ENCODE measurements at regions not wholly inside any gene's neighbourhood (a gene's known extent, or its start where the extent isn't known, plus 50 kb on each side); places are given as distances from the start of the nearest gene placed in this dataset.

DNA sequence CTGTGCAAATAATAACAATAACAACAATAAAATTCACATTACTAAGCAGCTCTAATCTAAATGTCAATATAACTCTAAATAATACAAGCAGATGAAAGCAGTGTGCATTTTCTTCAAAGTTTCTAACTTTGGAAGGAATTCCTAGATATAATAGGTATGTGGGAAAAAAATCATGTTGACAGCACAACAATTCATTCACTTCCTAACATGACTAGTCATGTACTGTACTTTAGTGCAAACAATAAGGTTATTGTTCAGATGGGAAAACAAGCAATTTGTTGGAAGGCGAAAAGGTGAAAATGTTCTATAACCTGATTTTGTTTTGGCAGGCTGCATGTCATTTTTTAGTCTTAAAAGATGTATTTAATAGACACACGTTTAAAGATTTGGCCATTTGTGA, 484.3 kb upstream of the JAG1 start:
- no TSS peak for BruUV-seq (replicated peaks)
- DNase-seq (ENCODE audit: low read depth, low spot score) (no peak), ATAC-seq (no peak)
- no peaks in the 10 kb centered on the region for H3K4me1 ChIP-seq (ENCODE audit: control insufficient read depth, insufficient read depth, low read length)
- H3K4me3 ChIP-seq (ENCODE audit: low read depth in 2 of 2, low read length in 2 of 2) = no peak overlapping the region
- H3K9me3 ChIP-seq (ENCODE audit: control insufficient read depth, insufficient read depth, low read depth, low read length) = no peaks in the 10 kb centered on the region
- TF ChIP-seq TCF7L2 (IDR thresholded peaks at IDR 0.05; ENCODE audit: low read depth, low read length) (no peak), SIN3A (IDR thresholded peaks at IDR 0.05; ENCODE audit: borderline replicate concordance, insufficient read depth, low read depth, low read length) (no peak), POLR2AphosphoS5 (IDR thresholded peaks at IDR 0.05; ENCODE audit: low read depth, low read length) (no peak)
- TF ChIP-seq, protein P1, sequence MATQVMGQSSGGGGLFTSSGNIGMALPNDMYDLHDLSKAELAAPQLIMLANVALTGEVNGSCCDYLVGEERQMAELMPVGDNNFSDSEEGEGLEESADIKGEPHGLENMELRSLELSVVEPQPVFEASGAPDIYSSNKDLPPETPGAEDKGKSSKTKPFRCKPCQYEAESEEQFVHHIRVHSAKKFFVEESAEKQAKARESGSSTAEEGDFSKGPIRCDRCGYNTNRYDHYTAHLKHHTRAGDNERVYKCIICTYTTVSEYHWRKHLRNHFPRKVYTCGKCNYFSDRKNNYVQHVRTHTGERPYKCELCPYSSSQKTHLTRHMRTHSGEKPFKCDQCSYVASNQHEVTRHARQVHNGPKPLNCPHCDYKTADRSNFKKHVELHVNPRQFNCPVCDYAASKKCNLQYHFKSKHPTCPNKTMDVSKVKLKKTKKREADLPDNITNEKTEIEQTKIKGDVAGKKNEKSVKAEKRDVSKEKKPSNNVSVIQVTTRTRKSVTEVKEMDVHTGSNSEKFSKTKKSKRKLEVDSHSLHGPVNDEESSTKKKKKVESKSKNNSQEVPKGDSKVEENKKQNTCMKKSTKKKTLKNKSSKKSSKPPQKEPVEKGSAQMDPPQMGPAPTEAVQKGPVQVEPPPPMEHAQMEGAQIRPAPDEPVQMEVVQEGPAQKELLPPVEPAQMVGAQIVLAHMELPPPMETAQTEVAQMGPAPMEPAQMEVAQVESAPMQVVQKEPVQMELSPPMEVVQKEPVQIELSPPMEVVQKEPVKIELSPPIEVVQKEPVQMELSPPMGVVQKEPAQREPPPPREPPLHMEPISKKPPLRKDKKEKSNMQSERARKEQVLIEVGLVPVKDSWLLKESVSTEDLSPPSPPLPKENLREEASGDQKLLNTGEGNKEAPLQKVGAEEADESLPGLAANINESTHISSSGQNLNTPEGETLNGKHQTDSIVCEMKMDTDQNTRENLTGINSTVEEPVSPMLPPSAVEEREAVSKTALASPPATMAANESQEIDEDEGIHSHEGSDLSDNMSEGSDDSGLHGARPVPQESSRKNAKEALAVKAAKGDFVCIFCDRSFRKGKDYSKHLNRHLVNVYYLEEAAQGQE (IDR thresholded peaks at IDR 0.05; ENCODE audit: insufficient read depth in 1 of 2, low read depth in 2 of 2, low read length in 1 of 2) = no peak
- TF ChIP-seq, protein P2, sequence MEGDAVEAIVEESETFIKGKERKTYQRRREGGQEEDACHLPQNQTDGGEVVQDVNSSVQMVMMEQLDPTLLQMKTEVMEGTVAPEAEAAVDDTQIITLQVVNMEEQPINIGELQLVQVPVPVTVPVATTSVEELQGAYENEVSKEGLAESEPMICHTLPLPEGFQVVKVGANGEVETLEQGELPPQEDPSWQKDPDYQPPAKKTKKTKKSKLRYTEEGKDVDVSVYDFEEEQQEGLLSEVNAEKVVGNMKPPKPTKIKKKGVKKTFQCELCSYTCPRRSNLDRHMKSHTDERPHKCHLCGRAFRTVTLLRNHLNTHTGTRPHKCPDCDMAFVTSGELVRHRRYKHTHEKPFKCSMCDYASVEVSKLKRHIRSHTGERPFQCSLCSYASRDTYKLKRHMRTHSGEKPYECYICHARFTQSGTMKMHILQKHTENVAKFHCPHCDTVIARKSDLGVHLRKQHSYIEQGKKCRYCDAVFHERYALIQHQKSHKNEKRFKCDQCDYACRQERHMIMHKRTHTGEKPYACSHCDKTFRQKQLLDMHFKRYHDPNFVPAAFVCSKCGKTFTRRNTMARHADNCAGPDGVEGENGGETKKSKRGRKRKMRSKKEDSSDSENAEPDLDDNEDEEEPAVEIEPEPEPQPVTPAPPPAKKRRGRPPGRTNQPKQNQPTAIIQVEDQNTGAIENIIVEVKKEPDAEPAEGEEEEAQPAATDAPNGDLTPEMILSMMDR (IDR thresholded peaks at IDR 0.05) = no peak
- no peaks in the 10 kb centered on the region for H3K27me3 ChIP-seq (ENCODE audit: control insufficient read depth, insufficient read depth, low read length)
- no peak overlapping the region for H3K27ac ChIP-seq (ENCODE audit: low read length)
- ChIA-PET CTCF (no interaction called here), POLR2A (no interaction called here)
- in situ Hi-C loops (cut with HindIII; ENCODE audit: low pct_unique_long_range_greater_than_20kb, low sequenced_read_pairs) (no loop called here), intact Hi-C loops (cut with micrococcal nuclease; ENCODE audit: unreplicated experiment) (no loop called here)
- H3K36me3 ChIP-seq (ENCODE audit: control insufficient read depth, insufficient read depth, low read length) = no peaks in the 10 kb centered on the region

DNA sequence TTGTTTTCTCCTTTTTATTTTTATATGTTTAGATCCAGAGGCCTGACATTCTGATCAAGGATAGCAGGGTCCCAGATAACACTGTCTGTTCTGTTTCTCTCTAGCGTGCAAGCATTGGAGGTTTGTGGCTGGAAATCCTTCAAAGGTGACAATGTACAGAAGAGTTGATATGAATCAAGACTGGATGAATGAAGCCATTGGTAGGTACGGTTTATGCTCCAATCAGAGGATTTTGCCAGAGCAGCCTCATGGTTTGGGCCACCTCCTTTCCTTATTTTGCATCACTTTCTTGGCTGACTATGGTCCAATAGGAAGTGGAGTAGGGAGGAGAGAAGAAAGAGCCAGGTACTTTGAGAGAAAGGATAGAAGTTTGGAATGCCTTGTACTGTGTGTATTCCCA, 484.8 kb upstream of the JAG1 start:
- intact Hi-C loops (cut with micrococcal nuclease; ENCODE audit: unreplicated experiment) (no loop called here), in situ Hi-C loops (cut with HindIII; ENCODE audit: low pct_unique_long_range_greater_than_20kb, low sequenced_read_pairs) (no loop called here)
- POLR2A ChIA-PET = no interaction called here

More for the DNA sequence above, 484.8 kb upstream of the JAG1 start:
- H3K4me3 ChIP-seq (ENCODE audit: low read depth in 2 of 2, low read length in 2 of 2) = no peak overlapping the region
- H3K27me3 ChIP-seq (ENCODE audit: control insufficient read depth, insufficient read depth, low read length) = no peaks in the 10 kb centered on the region
- H3K4me1 ChIP-seq (ENCODE audit: control insufficient read depth, insufficient read depth, low read length) = no peaks in the 10 kb centered on the region
- DNase-seq (ENCODE audit: low read depth, low spot score) (no peak), ATAC-seq (no peak)
- H3K9me3 ChIP-seq (ENCODE audit: control insufficient read depth, insufficient read depth, low read depth, low read length) = no peaks in the 10 kb centered on the region
- TF ChIP-seq SIN3A (IDR thresholded peaks at IDR 0.05; ENCODE audit: borderline replicate concordance, insufficient read depth, low read depth, low read length) (no peak), TCF7L2 (IDR thresholded peaks at IDR 0.05; ENCODE audit: low read depth, low read length) (no peak), POLR2AphosphoS5 (IDR thresholded peaks at IDR 0.05; ENCODE audit: low read depth, low read length) (no peak)
- TF ChIP-seq, protein P2 (IDR thresholded peaks at IDR 0.05) = no peak
- TF ChIP-seq, protein P1 (IDR thresholded peaks at IDR 0.05; ENCODE audit: insufficient read depth in 1 of 2, low read depth in 2 of 2, low read length in 1 of 2) = no peak
- no TSS peak for BruUV-seq (replicated peaks)
- no peak overlapping the region for H3K27ac ChIP-seq (ENCODE audit: low read length)
- no peaks in the 10 kb centered on the region for H3K36me3 ChIP-seq (ENCODE audit: control insufficient read depth, insufficient read depth, low read length)
- CTCF ChIA-PET = no interaction called here

All from Panc1 (cell line).